ENCODE measurements at regions not wholly inside any gene's neighbourhood (a gene's known extent, or its start where the extent isn't known, plus 50 kb on each side); places are given as distances from the start of the nearest gene placed in this dataset.
"Not testable (repeated sequence)": the region's sequence is repeated elsewhere in the genome, so short reads cannot be mapped to it uniquely, and the experiment has no call there.

DNA sequence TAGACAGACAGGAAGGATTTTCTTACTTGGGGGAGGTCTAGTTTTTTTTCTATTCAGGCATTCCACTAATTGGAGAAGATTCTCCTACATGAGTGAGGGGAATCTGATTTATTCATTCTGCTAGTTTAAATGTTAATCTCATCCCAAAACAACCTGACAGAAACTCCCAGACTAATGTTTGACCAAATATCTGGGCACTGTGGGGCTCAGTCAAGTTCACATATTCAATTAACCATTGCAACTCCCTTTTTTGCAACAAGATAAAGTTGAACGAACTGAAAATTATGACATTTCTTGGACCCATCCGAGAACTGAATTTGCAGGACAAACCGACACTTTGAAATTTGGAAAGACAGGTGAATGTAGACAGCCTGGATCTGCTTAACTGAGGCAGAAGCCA lies 194.4 kb upstream of the PTER start:
- no peak for DNase-seq

GRCh38 chr10:16242859-16243613 lies 193.8 kb upstream of the PTER start:
- DNase-seq: no peak

DNA sequence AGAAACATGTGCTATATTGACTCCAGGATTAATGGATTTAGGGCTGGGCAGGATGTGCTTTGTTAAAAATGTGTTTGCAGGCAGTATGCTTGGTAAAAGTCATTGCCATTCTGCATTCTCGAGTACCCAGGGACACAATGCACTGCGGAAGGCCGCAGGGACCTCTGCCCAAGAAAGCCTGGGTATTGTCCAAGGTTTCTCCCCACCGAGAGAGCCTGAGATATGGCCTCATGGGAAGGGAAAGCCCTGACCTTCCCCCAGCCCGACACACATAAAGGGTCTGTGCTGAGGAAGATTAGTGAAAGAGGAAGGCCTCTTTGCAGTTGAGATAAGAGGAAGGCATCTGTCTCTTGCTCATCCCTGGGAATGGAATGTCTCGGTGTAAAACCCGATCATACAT lies 186.7 kb upstream of the PTER start:
- not testable (repeated sequence) for DNase-seq

- no peak for DNase-seq
These were observed 180.5 kb upstream of the PTER start for GRCh38 chr10:16256336-16256735.

GRCh38 chr10:16258291-16259040 lies 178.3 kb upstream of the PTER start:
- no peak for DNase-seq

- DNase-seq: no peak
These were observed 177.1 kb upstream of the PTER start for GRCh38 chr10:16259726-16260125.

- DNase-seq: no peak
These were observed 176.4 kb upstream of the PTER start for GRCh38 chr10:16260388-16260787.

DNA sequence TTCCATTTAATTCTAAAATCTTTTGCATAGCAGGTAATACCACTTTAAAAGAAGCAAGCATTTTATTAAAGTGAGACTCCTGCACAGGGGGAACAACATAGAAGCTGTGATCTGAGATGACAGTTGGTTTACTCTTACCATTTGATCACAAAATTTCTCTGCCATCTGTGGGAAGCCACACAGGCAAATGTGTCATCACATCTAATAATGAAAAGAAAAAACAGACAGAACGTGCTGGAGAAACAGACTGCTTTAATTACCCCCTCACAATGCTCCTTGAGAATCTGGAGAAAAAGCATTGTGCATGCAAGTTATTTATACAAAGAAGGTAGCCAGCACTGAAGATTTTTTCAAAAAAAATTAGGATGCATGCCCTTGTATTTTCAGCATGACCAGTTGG lies 165.2 kb upstream of the PTER start:
- DNase-seq: peak; percentile 0

GRCh38 chr10:16274911-16275310 lies 161.9 kb upstream of the PTER start:
- no peak for DNase-seq

GRCh38 chr10:16280595-16280994 lies 156.2 kb upstream of the PTER start:
- no peak for DNase-seq

GRCh38 chr10:16292366-16292765 lies 144.4 kb upstream of the PTER start:
- DNase-seq: no peak

GRCh38 chr10:16297069-16297468 lies 139.7 kb upstream of the PTER start:
- DNase-seq: no peak

DNA sequence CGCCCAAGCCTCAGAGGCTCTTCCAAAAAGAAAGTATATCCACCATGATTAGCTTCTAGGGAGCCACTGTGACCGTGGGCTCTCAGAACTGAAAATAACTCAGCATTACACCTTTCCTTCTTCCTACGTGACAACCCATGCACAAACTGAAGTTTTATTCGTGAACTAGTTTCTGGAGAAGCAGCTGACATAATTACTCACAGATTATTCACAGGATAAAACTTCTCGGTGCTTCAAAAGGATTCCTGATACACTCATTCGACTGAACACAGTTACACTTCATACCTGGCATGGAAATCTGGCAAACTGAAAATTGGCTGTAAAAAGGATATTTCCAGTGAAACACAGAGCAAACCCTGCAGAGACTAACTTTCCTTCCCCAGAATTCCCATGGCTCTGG lies 139.2 kb upstream of the PTER start:
- DNase-seq: no peak

- DNase-seq: no peak
These were observed 132.5 kb upstream of the PTER start for GRCh38 chr10:16304311-16304710.

DNA sequence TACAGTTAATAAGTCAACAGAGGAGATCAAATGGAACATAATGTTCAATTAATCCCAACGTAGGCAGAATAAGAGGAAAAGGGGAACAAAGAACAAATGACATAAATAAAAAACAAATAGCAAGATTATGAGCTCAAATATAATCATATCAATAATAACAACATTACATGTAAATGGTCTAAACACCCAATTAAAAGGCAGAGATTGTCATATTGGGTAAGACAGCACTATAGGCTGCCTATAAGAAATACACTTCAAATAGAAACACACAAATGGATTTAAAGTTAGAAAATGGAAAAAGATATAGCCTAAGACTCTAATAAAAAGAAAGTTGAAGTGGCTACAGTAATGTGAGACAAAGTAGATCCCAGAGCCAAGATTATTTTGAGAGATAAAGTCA lies 126.4 kb upstream of the PTER start:
- no peak for DNase-seq

DNA sequence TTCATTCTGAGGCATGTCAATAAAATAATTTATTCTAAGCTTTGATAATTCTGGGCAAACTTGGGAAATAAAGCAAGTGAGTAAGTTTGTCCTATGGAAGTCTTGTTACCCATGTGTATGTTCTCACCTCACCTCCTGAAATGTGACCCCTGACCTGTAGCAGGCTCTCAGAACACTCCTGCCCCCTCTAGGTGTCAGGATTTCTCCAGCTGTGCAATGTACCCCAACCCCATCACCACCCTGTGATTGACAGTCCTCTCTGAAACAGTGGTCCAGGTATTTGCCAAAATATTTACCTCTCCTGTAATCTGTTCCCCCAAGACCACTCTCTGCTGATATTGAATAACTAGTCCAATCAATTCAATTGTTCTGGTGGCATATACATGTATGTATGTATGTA lies 122.6 kb upstream of the PTER start:
- DNase-seq: no peak

DNA sequence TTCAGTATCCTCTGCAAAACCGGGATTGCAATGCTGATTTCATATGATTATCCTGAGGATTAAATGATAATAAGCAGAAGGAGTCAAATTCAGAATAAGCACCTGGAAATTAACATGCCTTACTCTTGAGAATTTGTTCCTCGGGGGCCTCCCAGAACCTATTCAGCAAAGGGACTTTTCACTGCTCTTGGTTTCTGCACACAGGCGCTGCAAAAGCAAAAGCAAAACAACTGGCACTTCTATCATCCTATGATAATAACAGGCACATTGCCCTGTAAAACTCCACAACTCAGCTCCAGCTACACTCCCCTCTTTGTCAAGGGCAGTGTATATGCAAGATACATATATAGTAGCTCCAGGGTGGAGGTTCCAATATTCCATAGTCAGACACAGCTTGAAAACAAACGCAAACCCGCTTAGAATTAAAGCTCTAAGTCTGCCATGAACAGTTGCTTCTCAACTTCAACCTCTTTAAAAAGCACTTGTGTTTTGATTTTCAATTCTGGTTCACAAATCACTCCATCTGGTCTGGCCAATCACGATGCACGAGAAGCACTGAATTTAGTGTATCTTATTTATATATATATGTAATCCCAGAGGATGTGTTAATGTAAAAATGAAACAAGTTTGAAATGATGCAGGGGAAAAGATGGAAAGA lies 119.9 kb upstream of the PTER start:
- DNase-seq: no peak

- no peak for DNase-seq
These were observed 95.2 kb upstream of the PTER start for GRCh38 chr10:16341637-16342036.

DNA sequence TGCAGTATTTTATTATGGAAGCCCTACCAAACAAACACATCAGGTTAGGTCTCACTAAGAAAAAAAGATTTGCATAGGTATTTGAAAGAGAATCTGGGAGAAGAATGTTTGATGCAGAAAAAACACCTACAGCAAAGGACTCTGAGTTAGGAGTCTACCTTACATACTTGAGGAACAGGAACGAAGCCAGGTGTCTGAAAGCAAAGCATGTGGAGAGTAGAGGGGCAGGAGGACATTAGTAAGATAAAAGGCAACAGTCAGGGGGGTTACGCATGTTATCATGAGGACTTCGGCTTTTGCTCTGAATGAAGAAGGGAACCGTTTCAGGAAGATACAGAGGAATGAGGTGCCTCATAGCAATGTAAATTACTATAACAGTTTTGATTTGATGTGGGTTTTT lies 87.9 kb upstream of the PTER start:
- no peak for DNase-seq

DNA sequence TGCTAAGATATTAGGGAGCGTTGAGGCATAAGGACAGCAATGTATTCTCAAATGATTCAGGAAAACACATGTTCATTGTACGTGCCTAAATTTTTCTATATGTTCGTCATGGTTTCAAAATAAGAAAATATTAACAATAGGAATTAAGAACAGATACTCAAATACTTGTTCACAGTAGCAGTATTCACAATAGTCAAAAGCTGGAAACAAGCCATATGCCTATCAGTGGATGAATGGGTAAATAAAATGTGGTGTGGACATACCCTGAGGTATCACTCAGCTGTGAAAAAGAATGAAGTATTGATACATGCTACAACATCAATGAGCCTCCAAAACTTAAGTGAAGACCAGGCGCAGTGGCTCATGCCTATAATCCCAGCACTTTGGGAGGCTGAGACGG lies 84.7 kb upstream of the PTER start:
- DNase-seq: no peak

DNA sequence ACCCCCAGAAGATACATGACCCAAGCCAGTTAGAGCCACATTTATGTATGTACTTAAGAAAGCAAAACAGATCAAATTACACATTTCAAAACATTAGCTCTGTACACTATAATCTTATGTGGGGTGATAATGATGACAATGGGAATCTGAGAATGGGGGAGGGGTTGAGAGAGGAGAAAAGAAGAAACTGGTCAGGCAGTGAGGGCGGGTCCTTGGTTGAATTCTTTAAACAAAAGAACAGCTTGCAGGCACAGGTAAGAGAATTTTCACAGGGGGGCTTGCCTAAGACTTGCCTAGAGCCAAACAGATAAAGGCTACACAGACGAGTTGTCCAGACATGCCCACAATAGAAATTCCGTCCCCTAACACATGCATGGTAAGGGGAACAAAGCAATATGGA lies 76.8 kb upstream of the PTER start:
- DNase-seq: no peak

GRCh38 chr10:16360425-16360824 lies 76.4 kb upstream of the PTER start:
- DNase-seq: no peak

DNA sequence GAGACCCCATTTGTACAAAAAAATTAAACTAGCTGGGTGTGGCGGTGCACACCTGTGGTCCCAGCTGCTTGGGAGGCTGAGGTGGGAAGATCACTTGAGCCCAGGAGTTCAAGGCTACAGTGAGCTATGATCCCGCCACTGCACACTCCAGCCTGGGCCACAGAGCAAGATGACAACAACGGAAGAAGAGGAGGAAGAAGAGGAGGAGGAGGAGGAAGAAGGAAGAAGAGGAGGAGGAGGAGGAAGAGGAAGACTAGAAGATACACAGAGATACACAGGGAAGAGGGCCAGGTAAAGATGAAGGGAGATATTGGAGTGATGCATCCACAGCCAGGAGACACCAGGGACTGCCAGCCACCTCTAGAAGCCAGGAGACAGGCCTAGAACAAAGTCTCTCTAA lies 75.7 kb upstream of the PTER start:
- DNase-seq: no peak

DNA sequence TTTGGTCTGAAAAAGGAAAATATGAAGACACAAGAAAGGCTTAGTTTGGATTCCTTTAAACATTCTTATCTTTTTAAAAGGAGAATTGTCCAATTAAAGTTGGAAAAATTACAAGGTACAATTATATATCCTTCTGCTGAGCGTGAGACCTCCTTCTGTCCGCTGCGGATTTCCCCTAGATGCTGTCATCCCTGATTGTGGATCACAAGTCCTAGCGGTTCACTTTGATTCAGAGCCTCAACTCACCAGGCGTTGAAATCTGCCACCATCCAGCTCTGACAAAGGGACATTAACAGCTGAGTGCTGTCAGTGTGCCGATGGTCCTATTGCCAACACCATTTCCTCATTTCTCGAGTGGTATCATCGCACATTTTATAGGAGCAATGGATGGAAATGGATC lies 73.1 kb upstream of the PTER start:
- no peak for DNase-seq
